WI38 (cell line): ENCODE measurements at regions not wholly inside any gene's neighbourhood (a gene's known extent, or its start where the extent isn't known, plus 50 kb on each side); places are given as distances from the start of the nearest gene placed in this dataset.

ENCODE experiments used
- H3K4me3 ChIP-seq: 2 replicates; pipeline ENCODE4 v1.5.1; 2011; ENCODE audit warnings: low read depth, mild to moderate bottlenecking, control low read depth, low read length
- TF ChIP-seq, protein P1 (sequence below): IDR thresholded peaks from 2 replicates; pipeline ENCODE4 v1.5.1; 2012; ENCODE audit warnings: low read depth, mild to moderate bottlenecking, control low read depth, low read length

DNA sequence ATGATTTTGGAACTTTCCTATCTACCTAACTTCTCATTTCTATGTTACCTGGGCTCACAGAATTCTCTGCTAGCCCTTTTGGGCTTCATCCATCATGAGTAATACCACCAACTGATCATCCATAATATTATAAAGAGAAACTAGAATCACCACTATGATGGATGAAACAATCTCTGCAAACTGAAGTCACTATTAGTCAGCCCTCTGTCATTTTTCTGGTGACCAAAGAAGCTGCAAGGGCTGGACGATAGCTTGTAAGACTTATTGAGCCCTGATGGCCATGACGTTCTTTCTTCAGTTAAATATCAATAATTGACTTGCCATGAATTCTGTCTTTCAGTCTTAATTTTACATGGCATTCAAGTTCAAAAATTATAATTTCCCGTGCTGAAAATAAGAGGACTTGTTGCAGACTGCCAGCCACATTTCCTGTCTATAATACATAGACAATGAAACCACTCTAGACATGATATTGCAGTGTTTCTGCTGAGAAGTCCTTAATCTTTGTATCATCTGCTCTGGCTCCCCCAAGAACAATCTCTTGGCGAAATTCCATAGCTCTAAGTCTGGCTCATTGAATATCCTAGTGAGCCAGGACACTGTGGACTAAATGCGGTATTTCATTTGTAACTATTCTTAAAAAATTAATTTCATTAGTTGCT lies 655.0 kb upstream of the CAMK1G start:
- H3K4me3 ChIP-seq: no peak overlapping the region
- TF ChIP-seq, protein P1, sequence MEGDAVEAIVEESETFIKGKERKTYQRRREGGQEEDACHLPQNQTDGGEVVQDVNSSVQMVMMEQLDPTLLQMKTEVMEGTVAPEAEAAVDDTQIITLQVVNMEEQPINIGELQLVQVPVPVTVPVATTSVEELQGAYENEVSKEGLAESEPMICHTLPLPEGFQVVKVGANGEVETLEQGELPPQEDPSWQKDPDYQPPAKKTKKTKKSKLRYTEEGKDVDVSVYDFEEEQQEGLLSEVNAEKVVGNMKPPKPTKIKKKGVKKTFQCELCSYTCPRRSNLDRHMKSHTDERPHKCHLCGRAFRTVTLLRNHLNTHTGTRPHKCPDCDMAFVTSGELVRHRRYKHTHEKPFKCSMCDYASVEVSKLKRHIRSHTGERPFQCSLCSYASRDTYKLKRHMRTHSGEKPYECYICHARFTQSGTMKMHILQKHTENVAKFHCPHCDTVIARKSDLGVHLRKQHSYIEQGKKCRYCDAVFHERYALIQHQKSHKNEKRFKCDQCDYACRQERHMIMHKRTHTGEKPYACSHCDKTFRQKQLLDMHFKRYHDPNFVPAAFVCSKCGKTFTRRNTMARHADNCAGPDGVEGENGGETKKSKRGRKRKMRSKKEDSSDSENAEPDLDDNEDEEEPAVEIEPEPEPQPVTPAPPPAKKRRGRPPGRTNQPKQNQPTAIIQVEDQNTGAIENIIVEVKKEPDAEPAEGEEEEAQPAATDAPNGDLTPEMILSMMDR: no peak

DNA sequence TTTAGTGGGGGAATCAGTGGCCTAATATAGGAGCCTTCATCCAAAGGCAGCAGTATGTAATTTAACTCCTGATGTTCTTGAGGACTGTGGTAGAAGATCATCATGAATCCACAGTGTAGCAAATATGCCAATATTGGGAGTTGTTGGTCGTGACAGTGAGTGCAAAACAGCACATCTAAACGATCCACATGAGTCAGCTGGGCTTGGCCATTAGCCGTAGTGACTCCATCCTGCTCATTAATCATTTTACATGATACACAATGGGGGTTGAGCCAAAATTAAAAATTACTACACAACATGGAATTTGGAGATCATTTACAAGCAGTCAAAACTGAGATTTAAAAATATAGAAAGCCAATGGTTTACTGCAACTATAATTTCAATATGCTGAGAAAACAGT lies 653.9 kb upstream of the CAMK1G start:
- TF ChIP-seq, protein P1: no peak

DNA sequence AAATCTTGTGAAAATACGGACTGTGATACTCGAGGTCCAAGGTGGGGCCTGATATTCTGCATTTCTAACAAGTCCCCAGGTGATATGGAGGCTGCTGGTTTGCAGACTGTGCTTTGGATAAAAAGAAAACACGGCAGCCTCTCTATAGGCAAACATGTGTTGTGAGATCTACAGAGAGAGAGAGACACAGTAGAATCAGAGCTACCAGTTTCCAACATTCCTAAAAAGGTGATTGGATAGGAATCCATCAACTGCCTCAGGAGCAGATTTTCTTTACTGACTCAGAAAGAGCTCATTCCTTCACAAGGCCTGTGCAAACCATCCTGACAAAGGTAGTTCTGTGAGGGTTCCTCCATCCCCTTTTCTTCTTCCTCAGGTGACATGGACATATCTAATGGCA lies 651.6 kb upstream of the CAMK1G start:
- TF ChIP-seq, protein P1: no peak
- H3K4me3 ChIP-seq: no peak overlapping the region

More for the DNA sequence above, 653.9 kb upstream of the CAMK1G start:
- H3K4me3 ChIP-seq: no peak overlapping the region

DNA sequence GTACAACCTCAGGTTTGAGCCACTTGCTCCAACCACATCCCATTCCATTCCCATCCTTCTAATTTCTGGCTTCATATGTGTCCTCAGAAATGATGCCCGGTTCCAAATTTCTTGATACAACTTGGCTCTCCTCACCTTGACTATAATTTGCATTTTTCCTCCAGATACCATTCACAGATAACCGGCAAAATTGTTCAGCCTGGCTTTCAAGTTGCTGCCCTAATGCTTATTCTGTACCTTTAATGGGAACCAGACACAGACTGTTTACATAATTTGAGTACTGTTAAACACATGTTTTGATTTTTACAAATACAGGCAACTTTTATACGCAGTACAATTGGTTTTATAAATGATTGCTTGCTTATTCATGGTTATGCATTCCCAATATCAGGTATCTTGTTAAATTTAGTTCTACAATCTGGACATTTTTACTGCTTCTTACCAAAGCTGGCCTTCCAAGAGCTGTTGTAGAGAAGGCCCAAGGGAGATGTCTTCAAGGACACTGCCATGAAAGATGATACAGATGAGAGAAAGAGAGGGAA lies 649.5 kb upstream of the CAMK1G start:
- TF ChIP-seq, protein P1: no peak
- no peak overlapping the region for H3K4me3 ChIP-seq

DNA sequence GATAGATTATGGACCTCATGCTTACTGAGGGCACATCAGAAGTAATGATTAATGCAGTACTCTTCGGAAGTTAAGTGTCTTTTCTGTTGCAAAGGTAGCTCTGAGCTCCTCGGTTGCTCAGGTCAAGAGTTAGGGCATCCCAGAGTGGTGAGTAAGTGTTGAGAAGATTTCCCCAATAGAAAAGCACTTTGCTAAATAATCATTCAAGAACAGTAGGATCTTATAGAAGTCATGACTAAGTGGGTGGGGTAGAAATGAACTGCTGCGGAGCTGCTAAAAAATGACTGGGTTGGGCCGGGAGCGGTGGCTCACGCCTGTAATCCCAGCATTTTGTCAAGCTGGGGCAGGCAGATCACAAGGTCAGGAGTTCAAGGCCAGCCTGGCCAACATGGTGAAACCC lies 648.6 kb upstream of the CAMK1G start:
- no peak overlapping the region for H3K4me3 ChIP-seq

DNA sequence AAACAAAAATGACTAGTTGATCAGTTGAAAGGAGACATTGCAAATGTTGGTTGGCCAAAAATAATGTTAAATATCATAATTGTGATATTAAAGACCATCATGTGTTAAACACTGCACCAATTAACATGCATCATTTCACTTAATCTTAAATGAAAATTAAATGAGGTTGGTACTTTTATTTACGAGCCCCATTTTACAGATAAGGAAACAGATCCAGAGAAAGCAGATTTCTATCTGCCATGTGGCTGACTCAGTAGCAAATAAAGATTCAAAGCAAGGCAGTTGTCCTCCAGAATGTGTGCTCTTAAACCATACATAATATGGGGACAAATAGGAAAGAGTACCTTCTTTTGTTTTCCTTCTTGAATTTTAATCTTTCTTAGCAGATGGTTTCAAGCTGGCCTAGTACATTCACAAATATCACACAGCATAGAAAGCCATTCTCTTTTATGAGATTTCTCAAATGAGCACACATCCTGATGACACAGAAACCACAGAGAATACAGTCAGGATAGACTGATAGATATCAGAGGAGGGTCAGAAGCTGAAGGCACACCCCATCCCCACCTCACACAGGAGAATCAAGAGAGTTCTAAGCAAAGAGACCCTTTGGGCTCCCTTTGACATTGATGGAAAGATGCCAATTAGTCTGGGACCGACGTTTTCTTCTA lies 647.9 kb upstream of the CAMK1G start:
- TF ChIP-seq, protein P1: no peak
- H3K4me3 ChIP-seq: no peak overlapping the region

More for the DNA sequence above, 648.6 kb upstream of the CAMK1G start:
- TF ChIP-seq, protein P1: no peak

DNA sequence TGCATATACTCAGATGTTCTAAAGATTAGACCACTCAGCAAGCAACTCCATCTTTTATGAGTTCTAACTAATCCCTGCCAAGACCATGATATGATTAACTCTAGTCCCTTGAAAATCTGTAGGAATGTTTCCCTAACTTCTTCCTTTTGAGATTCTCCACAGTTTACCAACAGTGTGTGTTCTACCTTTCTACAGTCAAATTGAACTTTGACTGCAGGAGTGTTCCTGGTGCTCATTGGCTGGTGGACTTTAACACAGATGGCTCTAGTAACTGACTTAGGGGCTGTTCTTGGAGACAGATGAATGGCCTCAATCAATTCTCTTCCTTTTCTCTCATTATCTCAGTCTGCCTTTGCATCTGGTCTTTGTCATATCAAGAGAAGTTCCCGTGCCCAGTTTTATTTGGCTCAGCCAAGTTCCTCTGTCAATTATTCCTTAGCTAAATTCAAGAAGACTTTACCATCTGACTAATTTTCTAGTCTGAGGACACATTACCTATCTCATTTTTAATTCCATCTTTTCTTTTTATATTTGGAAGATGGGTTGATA lies 643.9 kb upstream of the CAMK1G start:
- H3K4me3 ChIP-seq: no peak overlapping the region
- TF ChIP-seq, protein P1: no peak
